ENCODE measurements at regions not wholly inside any gene's neighbourhood (a gene's known extent, or its start where the extent isn't known, plus 50 kb on each side); places are given as distances from the start of the nearest gene placed in this dataset.

- Histone ChIP-seq H3K9ac (no peak overlapping the region), H3K27me3 (ENCODE audit: control insufficient read depth, insufficient read depth, low read length) (no peaks in the 10 kb centered on the region), H3K27ac (no peak overlapping the region), H3K9me3 (ENCODE audit: control insufficient read depth, low read length) (no peaks in the 10 kb centered on the region), H3K4me1 (no peaks in the 10 kb centered on the region), H3K36me3 (ENCODE audit: control insufficient read depth, insufficient read depth, low read length) (no peaks in the 10 kb centered on the region), H3K4me3 (ENCODE audit: low read depth, low read length) (no peak overlapping the region), H3K4me2 (ENCODE audit: low read length) (no peak overlapping the region), H3K79me2 (no peaks in the 10 kb centered on the region), H2AFZ (no peak overlapping the region)
- TF ChIP-seq, protein P1, sequence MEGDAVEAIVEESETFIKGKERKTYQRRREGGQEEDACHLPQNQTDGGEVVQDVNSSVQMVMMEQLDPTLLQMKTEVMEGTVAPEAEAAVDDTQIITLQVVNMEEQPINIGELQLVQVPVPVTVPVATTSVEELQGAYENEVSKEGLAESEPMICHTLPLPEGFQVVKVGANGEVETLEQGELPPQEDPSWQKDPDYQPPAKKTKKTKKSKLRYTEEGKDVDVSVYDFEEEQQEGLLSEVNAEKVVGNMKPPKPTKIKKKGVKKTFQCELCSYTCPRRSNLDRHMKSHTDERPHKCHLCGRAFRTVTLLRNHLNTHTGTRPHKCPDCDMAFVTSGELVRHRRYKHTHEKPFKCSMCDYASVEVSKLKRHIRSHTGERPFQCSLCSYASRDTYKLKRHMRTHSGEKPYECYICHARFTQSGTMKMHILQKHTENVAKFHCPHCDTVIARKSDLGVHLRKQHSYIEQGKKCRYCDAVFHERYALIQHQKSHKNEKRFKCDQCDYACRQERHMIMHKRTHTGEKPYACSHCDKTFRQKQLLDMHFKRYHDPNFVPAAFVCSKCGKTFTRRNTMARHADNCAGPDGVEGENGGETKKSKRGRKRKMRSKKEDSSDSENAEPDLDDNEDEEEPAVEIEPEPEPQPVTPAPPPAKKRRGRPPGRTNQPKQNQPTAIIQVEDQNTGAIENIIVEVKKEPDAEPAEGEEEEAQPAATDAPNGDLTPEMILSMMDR (IDR thresholded peaks at IDR 0.05), result no peak
These were observed 125.6 kb upstream of the NFIB start for GRCh38 chr9:14439555-14439954.

- Histone ChIP-seq H2AFZ (no peak overlapping the region), H3K9me3 (ENCODE audit: control insufficient read depth, low read length) (no peaks in the 10 kb centered on the region), H3K9ac (no peak overlapping the region), H3K36me3 (ENCODE audit: control insufficient read depth, insufficient read depth, low read length) (no peaks in the 10 kb centered on the region), H3K27ac (no peak overlapping the region), H3K27me3 (ENCODE audit: control insufficient read depth, insufficient read depth, low read length) (no peaks in the 10 kb centered on the region), H3K79me2 (no peaks in the 10 kb centered on the region), H3K4me3 (ENCODE audit: low read depth, low read length) (no peak overlapping the region), H3K4me1 (no peaks in the 10 kb centered on the region), H3K4me2 (ENCODE audit: low read length) (no peak overlapping the region)
- TF ChIP-seq, protein P1 (IDR thresholded peaks at IDR 0.05), result no peak
These were observed 124.5 kb upstream of the NFIB start for GRCh38 chr9:14438232-14439021.

- Histone ChIP-seq H3K9ac (no peak overlapping the region), H3K27ac (no peak overlapping the region), H3K4me2 (ENCODE audit: low read length) (no peak overlapping the region), H3K9me3 (ENCODE audit: control insufficient read depth, low read length) (no peaks in the 10 kb centered on the region), H3K36me3 (ENCODE audit: control insufficient read depth, insufficient read depth, low read length) (no peaks in the 10 kb centered on the region), H3K79me2 (no peaks in the 10 kb centered on the region), H2AFZ (no peak overlapping the region), H3K4me3 (ENCODE audit: low read depth, low read length) (no peak overlapping the region), H3K4me1 (no peaks in the 10 kb centered on the region), H3K27me3 (ENCODE audit: control insufficient read depth, insufficient read depth, low read length) (no peaks in the 10 kb centered on the region)
- TF ChIP-seq, protein P1 (IDR thresholded peaks at IDR 0.05), result no peak
These were observed 123.7 kb upstream of the NFIB start for GRCh38 chr9:14437354-14438231.

DNA sequence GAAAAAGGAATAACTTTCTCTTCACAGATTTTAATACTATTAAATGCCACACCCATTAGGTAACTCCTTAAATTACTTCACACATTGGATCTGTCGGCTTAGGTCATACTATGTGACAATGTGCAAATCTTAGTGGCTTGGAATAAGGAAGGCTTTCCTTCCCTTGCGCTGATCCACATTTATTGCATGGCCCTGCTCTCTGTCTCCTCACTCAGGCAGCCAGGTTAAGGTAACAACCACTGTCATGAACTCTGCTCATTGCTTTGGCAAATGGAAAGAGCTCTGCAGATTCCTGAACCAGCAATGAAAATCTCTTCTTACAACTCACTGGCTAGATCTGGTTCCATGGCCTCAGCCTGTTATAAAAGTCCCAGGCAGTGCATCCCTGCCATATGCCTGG lies 121.9 kb upstream of the NFIB start:
- H3K27me3 ChIP-seq (ENCODE audit: control insufficient read depth, insufficient read depth, low read length), result no peaks in the 10 kb centered on the region
- TF ChIP-seq, protein P1 (IDR thresholded peaks at IDR 0.05), result no peak
- H3K27ac ChIP-seq, result no peak overlapping the region

More for the DNA sequence above, 121.9 kb upstream of the NFIB start:
- H3K4me1 ChIP-seq, result no peaks in the 10 kb centered on the region
- H3K9me3 ChIP-seq (ENCODE audit: control insufficient read depth, low read length), result no peaks in the 10 kb centered on the region
- no peak overlapping the region for H3K4me2 ChIP-seq (ENCODE audit: low read length)
- H3K36me3 ChIP-seq (ENCODE audit: control insufficient read depth, insufficient read depth, low read length), result no peaks in the 10 kb centered on the region
- no peak overlapping the region for H3K4me3 ChIP-seq (ENCODE audit: low read depth, low read length)
- no peaks in the 10 kb centered on the region for H3K79me2 ChIP-seq
- H2AFZ ChIP-seq, result no peak overlapping the region
- H3K9ac ChIP-seq, result no peak overlapping the region
